Neural cell (in vitro differentiated cells): ENCODE measurements at regions not wholly inside any gene's neighbourhood (a gene's known extent, or its start where the extent isn't known, plus 50 kb on each side); places are given as distances from the start of the nearest gene placed in this dataset.

Source experiments
- H2AFZ ChIP-seq: fragments of 200-600, 300-800 bp; sonication (generic), shearing (Covaris generic); 2 replicates; pipeline ENCODE4 v1.6.0; 2014; ENCODE audit warnings: low read depth, mild to moderate bottlenecking, antibody characterized with exemption, low read length, moderate library complexity
- H3F3A ChIP-seq: fragments of 200-600 bp; shearing (Covaris generic); 2 replicates; pipeline ENCODE4 v1.6.1; 2016; ENCODE audit warnings: mild to moderate bottlenecking, moderate library complexity, mixed read lengths, antibody characterized with exemption, low read length; ENCODE audit not compliant: insufficient read depth, poor library complexity, severe bottlenecking
- H3K27ac ChIP-seq: fragments of 200-600, 300-800 bp; sonication (generic), shearing (Covaris generic); 2 replicates; pipeline ENCODE4 v1.5.1; 2014; ENCODE audit warnings: mild to moderate bottlenecking, low read length, moderate library complexity
- H3K27me3 ChIP-seq: fragments of 300-800, 200-600 bp; sonication (generic), shearing (Covaris generic); 2 replicates; pipeline ENCODE4 v1.6.0; 2014; ENCODE audit warnings: mild to moderate bottlenecking, low read depth, low read length, moderate library complexity; ENCODE audit not compliant: insufficient read depth
- H3K36me3 ChIP-seq: fragments of 300-800, 200-600 bp; sonication (generic), shearing (Covaris generic); 2 replicates; pipeline ENCODE4 v1.5.1; 2014; ENCODE audit warnings: mild to moderate bottlenecking, antibody characterized with exemption, low read length, moderate library complexity; ENCODE audit not compliant: insufficient read depth
- H3K4me2 ChIP-seq: fragments of 300-800, 200-600 bp; sonication (generic), shearing (Covaris generic); 2 replicates; pipeline ENCODE4 v1.6.0; 2014; ENCODE audit warnings: mild to moderate bottlenecking, low read length
- H3K4me3 ChIP-seq: fragments of 300-800, 200-600 bp; sonication (generic), shearing (Covaris generic); 2 replicates; pipeline ENCODE4 v1.5.1; 2014; ENCODE audit warnings: mild to moderate bottlenecking, low read length, moderate library complexity
- H3K79me2 ChIP-seq: fragments of 200-600 bp; shearing (Covaris generic); replicated peaks from 2 replicates; pipeline ENCODE4 v1.6.0; 2014; ENCODE audit warnings: mild to moderate bottlenecking, low read length, moderate library complexity; ENCODE audit not compliant: insufficient read depth
- H3K9ac ChIP-seq: fragments of 300-800, 200-600 bp; sonication (generic), shearing (Covaris generic); 2 replicates; pipeline ENCODE4 v1.6.1; 2016; ENCODE audit warnings: mild to moderate bottlenecking, low read length, mixed read lengths
- H3K9me2 ChIP-seq: fragments of 200-600 bp; shearing (Covaris generic); 2 replicates; pipeline ENCODE4 v1.6.1; 2016; ENCODE audit warnings: mild to moderate bottlenecking, low read length, mixed read lengths; ENCODE audit not compliant: insufficient read depth
- H3K9me3 ChIP-seq: fragments of 200-600, 300-800 bp; sonication (generic), shearing (Covaris generic); 2 replicates; pipeline ENCODE4 v1.6.1; 2016; ENCODE audit warnings: mild to moderate bottlenecking, mixed run types, low read length, moderate library complexity, mixed read lengths
- H4K20me1 ChIP-seq: fragments of 200-600 bp; shearing (Covaris generic); 2 replicates; pipeline ENCODE4 v1.6.1; 2016; ENCODE audit warnings: mild to moderate bottlenecking, mixed run types; ENCODE audit not compliant: insufficient read depth
- EP300 ChIP-seq: fragments of 450-650 bp; conservative IDR thresholded peaks from 2 replicates; pipeline ENCODE4 v1.6.1; 2014; ENCODE audit warnings: antibody characterized with exemption, mild to moderate bottlenecking, moderate library complexity; ENCODE audit not compliant: poor library complexity, severe bottlenecking
- EZH2 ChIP-seq: fragments of 200-600, 300-800 bp; shearing (Covaris generic), sonication (generic); IDR thresholded peaks from 2 replicates; pipeline ENCODE4 v1.6.1; 2014; ENCODE audit warnings: antibody characterized with exemption, low read length, borderline replicate concordance, mild to moderate bottlenecking; ENCODE audit not compliant: insufficient read depth, poor library complexity, severe bottlenecking
- MXI1 ChIP-seq: fragments of 450-650 bp; conservative IDR thresholded peaks from 2 replicates; pipeline ENCODE4 v1.6.1; 2014; ENCODE audit warnings: antibody characterized with exemption, mild to moderate bottlenecking; ENCODE audit not compliant: poor library complexity, severe bottlenecking
- POLR2AphosphoS5 ChIP-seq: IDR thresholded peaks from 2 replicates; pipeline ENCODE4 v1.6.1; 2012
- RAD21 ChIP-seq: fragments of 450-650 bp; conservative IDR thresholded peaks from 2 replicates; pipeline ENCODE4 v1.6.1; 2014; ENCODE audit warnings: antibody characterized with exemption, mild to moderate bottlenecking, moderate library complexity
- SMC3 ChIP-seq: fragments of 450-650 bp; conservative IDR thresholded peaks from 2 replicates; pipeline ENCODE4 v1.6.1; 2014; ENCODE audit warnings: antibody characterized with exemption, mild to moderate bottlenecking, moderate library complexity; ENCODE audit not compliant: poor library complexity
- TAF1 ChIP-seq: IDR thresholded peaks from 2 replicates; pipeline ENCODE4 v1.6.1; 2012; ENCODE audit warnings: low read depth
- TF ChIP-seq, protein P1 (sequence below): IDR thresholded peaks from 2 replicates; pipeline ENCODE4 v1.6.1; 2012; ENCODE audit warnings: borderline replicate concordance

- H3F3A ChIP-seq: no peaks in the 10 kb centered on the region
- H3K27me3 ChIP-seq: no peaks in the 10 kb centered on the region
- H2AFZ ChIP-seq: no peak overlapping the region
- no peaks in the 10 kb centered on the region for H3K9me2 ChIP-seq
- H3K4me3 ChIP-seq: no peak overlapping the region
- H3K4me2 ChIP-seq: no peak overlapping the region
- no peak overlapping the region for H3K9ac ChIP-seq
- H3K79me2 ChIP-seq: no peaks in the 10 kb centered on the region
- no peaks in the 10 kb centered on the region for H4K20me1 ChIP-seq
- no peak overlapping the region for H3K27ac ChIP-seq
- no peaks in the 10 kb centered on the region for H3K9me3 ChIP-seq
- TF ChIP-seq, protein P1, sequence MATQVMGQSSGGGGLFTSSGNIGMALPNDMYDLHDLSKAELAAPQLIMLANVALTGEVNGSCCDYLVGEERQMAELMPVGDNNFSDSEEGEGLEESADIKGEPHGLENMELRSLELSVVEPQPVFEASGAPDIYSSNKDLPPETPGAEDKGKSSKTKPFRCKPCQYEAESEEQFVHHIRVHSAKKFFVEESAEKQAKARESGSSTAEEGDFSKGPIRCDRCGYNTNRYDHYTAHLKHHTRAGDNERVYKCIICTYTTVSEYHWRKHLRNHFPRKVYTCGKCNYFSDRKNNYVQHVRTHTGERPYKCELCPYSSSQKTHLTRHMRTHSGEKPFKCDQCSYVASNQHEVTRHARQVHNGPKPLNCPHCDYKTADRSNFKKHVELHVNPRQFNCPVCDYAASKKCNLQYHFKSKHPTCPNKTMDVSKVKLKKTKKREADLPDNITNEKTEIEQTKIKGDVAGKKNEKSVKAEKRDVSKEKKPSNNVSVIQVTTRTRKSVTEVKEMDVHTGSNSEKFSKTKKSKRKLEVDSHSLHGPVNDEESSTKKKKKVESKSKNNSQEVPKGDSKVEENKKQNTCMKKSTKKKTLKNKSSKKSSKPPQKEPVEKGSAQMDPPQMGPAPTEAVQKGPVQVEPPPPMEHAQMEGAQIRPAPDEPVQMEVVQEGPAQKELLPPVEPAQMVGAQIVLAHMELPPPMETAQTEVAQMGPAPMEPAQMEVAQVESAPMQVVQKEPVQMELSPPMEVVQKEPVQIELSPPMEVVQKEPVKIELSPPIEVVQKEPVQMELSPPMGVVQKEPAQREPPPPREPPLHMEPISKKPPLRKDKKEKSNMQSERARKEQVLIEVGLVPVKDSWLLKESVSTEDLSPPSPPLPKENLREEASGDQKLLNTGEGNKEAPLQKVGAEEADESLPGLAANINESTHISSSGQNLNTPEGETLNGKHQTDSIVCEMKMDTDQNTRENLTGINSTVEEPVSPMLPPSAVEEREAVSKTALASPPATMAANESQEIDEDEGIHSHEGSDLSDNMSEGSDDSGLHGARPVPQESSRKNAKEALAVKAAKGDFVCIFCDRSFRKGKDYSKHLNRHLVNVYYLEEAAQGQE: no peak
- TF ChIP-seq TAF1: no peak
- H3K36me3 ChIP-seq: no peaks in the 10 kb centered on the region
These were observed 377.5 kb downstream of the EIPR1 start for GRCh38 chr2:3000125-3000524.

GRCh38 chr2:2998971-2999370 lies 378.6 kb downstream of the EIPR1 start:
- Histone ChIP-seq H3K9me3 (no peaks in the 10 kb centered on the region), H3K9me2 (no peaks in the 10 kb centered on the region), H3K36me3 (no peaks in the 10 kb centered on the region), H3K4me3 (no peak overlapping the region), H3F3A (no peaks in the 10 kb centered on the region), H3K27me3 (no peaks in the 10 kb centered on the region), H3K4me2 (no peak overlapping the region), H3K27ac (peak overlapping the region; percentile 10), H2AFZ (no peak overlapping the region), H3K9ac (no peak overlapping the region), H4K20me1 (no peaks in the 10 kb centered on the region), H3K79me2 (no peaks in the 10 kb centered on the region)
- TF ChIP-seq POLR2AphosphoS5 (no peak), EP300 (no peak), MXI1 (no peak), SMC3 (no peak), RAD21 (no peak), EZH2 (no peak)
- TF ChIP-seq, protein P1: no peak
